Nephron progenitor cell (in vitro differentiated cells): ENCODE measurements at regions not wholly inside any gene's neighbourhood (a gene's known extent, or its start where the extent isn't known, plus 50 kb on each side); places are given as distances from the start of the nearest gene placed in this dataset.

Source experiments
- DNase-seq: peaks from one replicate; pipeline ENCODE4 v3.0.0; 2021
- H3K27ac Mint-ChIP-seq: 2 replicates; pipeline ENCODE4 v1.8.0; 2021; ENCODE audit warnings: mild to moderate bottlenecking, moderate library complexity, mixed read lengths
- H3K27me3 Mint-ChIP-seq: 2 replicates; pipeline ENCODE4 v1.8.0; 2021; ENCODE audit warnings: mild to moderate bottlenecking, low read depth, mixed read lengths; ENCODE audit not compliant: poor library complexity
- H3K36me3 Mint-ChIP-seq: 2 replicates; pipeline ENCODE4 v1.8.0; 2021; ENCODE audit warnings: low read depth, mixed read lengths
- H3K4me1 Mint-ChIP-seq: 2 replicates; pipeline ENCODE4 v1.8.0; 2021; ENCODE audit warnings: mixed read lengths
- H3K4me3 Mint-ChIP-seq: 2 replicates; pipeline ENCODE4 v1.8.0; 2021; ENCODE audit warnings: mild to moderate bottlenecking, moderate library complexity, mixed read lengths
- H3K9me3 Mint-ChIP-seq: 2 replicates; pipeline ENCODE4 v1.8.0; 2021; ENCODE audit warnings: mild to moderate bottlenecking, moderate library complexity, mixed read lengths
- TF ChIP-seq, protein P1 (sequence below): fragments of 200-600 bp; sonication (generic); IDR thresholded peaks from 2 replicates; pipeline ENCODE4 v1.5.0; 2021; ENCODE audit warnings: antibody characterized with exemption

GRCh38 chr4:189436207-189436606 is 504.5 kb upstream of the FRG1 start:
- Mint-ChIP-seq H3K4me1 (no peaks in the 10 kb centered on the region), H3K27me3 (no peaks in the 10 kb centered on the region), H3K4me3 (no peak overlapping the region), H3K27ac (no peak overlapping the region), H3K36me3 (no peaks in the 10 kb centered on the region), H3K9me3 (peaks cover 77% of the 10 kb centered on the region)
- TF ChIP-seq, protein P1, sequence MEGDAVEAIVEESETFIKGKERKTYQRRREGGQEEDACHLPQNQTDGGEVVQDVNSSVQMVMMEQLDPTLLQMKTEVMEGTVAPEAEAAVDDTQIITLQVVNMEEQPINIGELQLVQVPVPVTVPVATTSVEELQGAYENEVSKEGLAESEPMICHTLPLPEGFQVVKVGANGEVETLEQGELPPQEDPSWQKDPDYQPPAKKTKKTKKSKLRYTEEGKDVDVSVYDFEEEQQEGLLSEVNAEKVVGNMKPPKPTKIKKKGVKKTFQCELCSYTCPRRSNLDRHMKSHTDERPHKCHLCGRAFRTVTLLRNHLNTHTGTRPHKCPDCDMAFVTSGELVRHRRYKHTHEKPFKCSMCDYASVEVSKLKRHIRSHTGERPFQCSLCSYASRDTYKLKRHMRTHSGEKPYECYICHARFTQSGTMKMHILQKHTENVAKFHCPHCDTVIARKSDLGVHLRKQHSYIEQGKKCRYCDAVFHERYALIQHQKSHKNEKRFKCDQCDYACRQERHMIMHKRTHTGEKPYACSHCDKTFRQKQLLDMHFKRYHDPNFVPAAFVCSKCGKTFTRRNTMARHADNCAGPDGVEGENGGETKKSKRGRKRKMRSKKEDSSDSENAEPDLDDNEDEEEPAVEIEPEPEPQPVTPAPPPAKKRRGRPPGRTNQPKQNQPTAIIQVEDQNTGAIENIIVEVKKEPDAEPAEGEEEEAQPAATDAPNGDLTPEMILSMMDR: no peak
- no peak for DNase-seq

DNA sequence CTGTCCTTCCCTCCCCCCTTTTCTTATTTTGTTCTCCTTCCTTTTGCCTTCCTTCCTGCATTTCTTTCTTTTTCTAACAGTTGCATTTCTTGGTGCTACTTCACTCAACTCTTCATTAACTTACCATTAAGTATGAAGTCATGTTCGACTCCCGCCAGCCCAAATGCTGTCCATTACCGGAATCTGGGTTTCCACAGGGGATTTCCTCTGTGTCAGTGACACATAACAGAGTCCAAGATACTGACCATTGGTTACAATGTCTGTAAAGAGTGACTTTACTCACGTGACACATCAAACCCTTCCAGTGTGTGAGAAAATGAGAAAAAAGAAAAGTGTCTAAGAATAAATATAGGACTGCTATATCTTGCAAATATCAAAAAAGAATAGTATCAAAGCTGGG is 500.0 kb upstream of the FRG1 start:
- no peak overlapping the region for H3K4me3 Mint-ChIP-seq
- peaks cover 4% of the 10 kb centered on the region for H3K27me3 Mint-ChIP-seq
- peaks cover 72% of the 10 kb centered on the region for H3K9me3 Mint-ChIP-seq
- H3K36me3 Mint-ChIP-seq: no peaks in the 10 kb centered on the region
- TF ChIP-seq, protein P1: no peak
- no peak overlapping the region for H3K27ac Mint-ChIP-seq
- no peaks in the 10 kb centered on the region for H3K4me1 Mint-ChIP-seq
- DNase-seq: no peak

DNA sequence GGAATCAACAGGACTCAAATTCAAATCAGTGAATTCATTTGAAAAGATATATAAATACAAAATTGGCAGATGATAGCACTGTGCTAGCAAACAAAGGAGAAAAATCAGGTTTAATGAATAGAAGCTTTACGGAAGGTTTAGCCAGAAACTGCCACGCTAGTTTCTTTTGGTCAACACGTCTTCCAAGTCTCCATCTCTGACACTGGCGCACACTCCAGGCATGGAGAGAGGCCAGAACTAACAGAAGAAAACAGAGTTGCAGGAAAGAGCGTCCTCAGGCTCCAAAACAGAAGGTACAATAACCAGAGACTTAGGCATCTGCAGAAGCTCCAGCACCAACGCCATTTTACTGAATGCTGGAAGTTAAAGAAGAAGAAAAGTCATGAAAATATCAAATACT is 497.3 kb upstream of the FRG1 start:
- TF ChIP-seq, protein P1: no peak
- H3K4me1 Mint-ChIP-seq: no peaks in the 10 kb centered on the region
- H3K4me3 Mint-ChIP-seq: no peak overlapping the region
- no peak for DNase-seq
- H3K27me3 Mint-ChIP-seq: peaks cover 4% of the 10 kb centered on the region
- H3K36me3 Mint-ChIP-seq: no peaks in the 10 kb centered on the region
- H3K9me3 Mint-ChIP-seq: peaks cover 73% of the 10 kb centered on the region
- no peak overlapping the region for H3K27ac Mint-ChIP-seq

GRCh38 chr4:189445613-189446012 is 495.1 kb upstream of the FRG1 start:
- Mint-ChIP-seq H3K4me1 (no peaks in the 10 kb centered on the region), H3K36me3 (no peaks in the 10 kb centered on the region), H3K27me3 (peaks cover 4% of the 10 kb centered on the region), H3K27ac (no peak overlapping the region), H3K4me3 (no peak overlapping the region), H3K9me3 (peaks cover 85% of the 10 kb centered on the region)
- TF ChIP-seq, protein P1: no peak
- DNase-seq: no peak

DNA sequence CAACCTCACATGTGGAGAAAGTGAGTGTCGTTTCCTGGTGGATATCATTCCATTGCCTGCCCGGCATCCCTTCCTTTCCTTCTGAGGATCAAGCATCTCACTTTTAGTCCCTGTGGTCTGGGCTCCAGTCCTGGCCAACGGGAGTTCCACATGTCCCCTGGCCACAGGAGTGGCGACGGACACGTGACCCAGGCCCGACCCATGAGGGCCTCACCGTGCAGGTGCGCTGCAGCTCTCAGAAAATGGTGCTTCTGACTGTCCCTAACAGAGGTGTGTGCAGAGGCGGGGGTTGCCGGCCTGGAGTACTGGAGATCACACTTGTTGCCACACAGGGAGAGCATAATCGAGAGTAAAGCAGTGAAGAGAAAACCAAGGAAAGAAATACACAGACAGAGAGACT is 476.9 kb upstream of the FRG1 start:
- H3K36me3 Mint-ChIP-seq: no peaks in the 10 kb centered on the region
- no peak overlapping the region for H3K27ac Mint-ChIP-seq
- peaks cover 4% of the 10 kb centered on the region for H3K27me3 Mint-ChIP-seq
- no peaks in the 10 kb centered on the region for H3K4me1 Mint-ChIP-seq
- DNase-seq: no peak
- H3K9me3 Mint-ChIP-seq: peaks cover 71% of the 10 kb centered on the region
- TF ChIP-seq, protein P1: no peak
- no peak overlapping the region for H3K4me3 Mint-ChIP-seq

DNA sequence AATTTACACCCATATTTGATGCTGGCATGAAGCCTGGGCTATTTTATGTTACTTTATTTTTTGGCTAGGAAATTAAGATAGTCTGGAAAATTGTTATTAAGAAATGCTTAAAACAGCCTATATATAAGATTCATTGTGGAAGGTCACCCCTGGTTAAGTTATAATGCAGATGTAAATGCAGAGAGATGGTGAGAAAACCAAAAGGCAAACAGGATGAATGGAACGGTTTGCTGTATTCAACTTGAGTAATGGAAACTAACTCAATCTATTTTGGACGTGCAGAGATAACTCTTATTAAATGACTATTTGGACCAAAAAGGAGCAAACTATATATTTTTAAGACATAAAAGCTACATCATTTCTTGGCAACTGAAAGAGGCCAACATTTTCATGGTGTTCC is 446.3 kb upstream of the FRG1 start:
- H3K4me3 Mint-ChIP-seq: no peak overlapping the region
- TF ChIP-seq, protein P1: no peak
- H3K27me3 Mint-ChIP-seq: peaks cover 2% of the 10 kb centered on the region
- no peak overlapping the region for H3K27ac Mint-ChIP-seq
- peaks cover 6% of the 10 kb centered on the region for H3K36me3 Mint-ChIP-seq
- DNase-seq: no peak
- no peaks in the 10 kb centered on the region for H3K4me1 Mint-ChIP-seq
- H3K9me3 Mint-ChIP-seq: peaks cover 85% of the 10 kb centered on the region
